Stomach (tissue), 4 donors: ENCODE measurements at regions not wholly inside any gene's neighbourhood (a gene's known extent, or its start where the extent isn't known, plus 50 kb on each side); places are given as distances from the start of the nearest gene placed in this dataset.

Experiments
- CTCF ChIP-seq, 7 experiments: fragments of 450-650 bp in 4 of 7; fragments of 200-600 bp in 3 of 7; sonication (generic) in 3 of 7; IDR thresholded peaks; one replicate each; pipeline ENCODE4 v1.5.1; 2016 to 2019; ENCODE audit warnings: antibody characterized with exemption in 7 of 7, control low read depth in 2 of 7, mild to moderate bottlenecking in 1 of 7
- EP300 ChIP-seq: sonication (generic); formaldehyde crosslinking; IDR thresholded peaks from one replicate; pipeline ENCODE4 v1.6.1; 2017; ENCODE audit warnings: antibody characterized with exemption
- POLR2AphosphoS5 ChIP-seq, 3 donors: sonication (generic); formaldehyde crosslinking; IDR thresholded peaks; one replicate each; pipeline ENCODE4 v1.6.1; 2016; ENCODE audit warnings: antibody characterized with exemption in 3 of 3

DNA sequence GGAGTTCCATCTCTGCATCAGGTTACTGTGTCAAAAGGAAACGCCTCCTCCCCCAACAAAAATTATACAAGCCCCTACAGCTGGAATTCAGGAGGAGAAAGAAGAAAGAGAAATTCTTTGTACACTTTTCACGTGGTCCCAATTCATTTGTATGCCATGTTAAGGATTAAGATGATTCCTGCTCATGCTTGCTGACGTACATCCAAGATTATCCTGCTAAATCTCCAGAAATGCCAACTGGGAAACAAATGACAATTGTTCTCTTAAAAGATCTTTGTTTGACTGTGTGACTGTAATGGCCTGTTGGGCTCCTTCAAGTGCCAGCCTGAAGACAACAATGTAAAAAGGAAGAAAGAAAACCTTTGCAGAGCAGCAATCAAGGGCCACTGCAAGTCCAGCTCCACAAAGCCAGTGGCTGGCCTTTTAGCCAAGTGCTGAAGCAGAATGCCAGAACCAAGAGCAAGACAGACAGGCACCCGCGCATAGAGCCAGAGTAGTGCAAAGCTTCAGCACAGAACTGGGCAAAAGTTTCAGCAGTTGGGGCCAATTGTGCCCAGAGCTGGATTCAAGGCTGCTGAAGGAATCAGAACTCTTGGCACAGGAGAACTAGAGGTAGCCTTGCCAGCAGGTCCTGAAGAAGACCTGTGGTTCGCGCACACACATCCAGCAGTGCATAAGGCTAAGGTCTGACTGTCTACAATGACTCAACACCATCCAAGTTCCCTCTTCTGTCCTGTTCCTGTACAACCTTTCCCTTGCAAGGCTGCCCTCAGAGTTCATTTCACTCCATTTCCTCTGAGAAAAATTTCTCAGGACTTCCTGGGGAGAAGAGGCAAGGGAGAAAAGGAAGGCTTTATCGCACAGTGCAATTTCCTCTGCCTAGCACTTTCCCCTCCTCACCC lies 209.7 kb upstream of the BMP4 start:
- TF ChIP-seq CTCF (IDR thresholded peaks at IDR 0.05) (no peak), POLR2AphosphoS5 (IDR thresholded peaks at IDR 0.05) (no peak), EP300 (no peak)
